ENCODE measurements at regions not wholly inside any gene's neighbourhood (a gene's known extent, or its start where the extent isn't known, plus 50 kb on each side); places are given as distances from the start of the nearest gene placed in this dataset.

DNA sequence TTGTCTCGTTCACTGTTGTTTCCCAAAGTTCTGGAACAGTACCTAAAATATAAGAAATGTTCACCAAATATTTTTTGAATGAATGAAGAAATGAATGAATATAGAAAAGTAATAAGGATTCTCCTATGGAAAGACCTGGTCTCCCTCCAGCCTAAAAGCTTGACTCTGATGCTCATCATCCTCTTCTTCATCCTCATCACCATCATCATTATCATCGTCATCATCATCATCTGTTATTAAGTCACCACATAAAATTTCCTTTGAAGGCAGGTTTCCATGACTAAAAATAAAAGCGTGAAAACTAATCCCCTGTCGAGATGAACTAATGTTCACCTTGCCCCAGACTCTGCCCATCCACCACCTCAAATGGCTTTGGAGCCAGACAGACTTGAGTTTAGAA, 181.4 kb upstream of the PRNP start:
- TF ChIP-seq, protein P1, sequence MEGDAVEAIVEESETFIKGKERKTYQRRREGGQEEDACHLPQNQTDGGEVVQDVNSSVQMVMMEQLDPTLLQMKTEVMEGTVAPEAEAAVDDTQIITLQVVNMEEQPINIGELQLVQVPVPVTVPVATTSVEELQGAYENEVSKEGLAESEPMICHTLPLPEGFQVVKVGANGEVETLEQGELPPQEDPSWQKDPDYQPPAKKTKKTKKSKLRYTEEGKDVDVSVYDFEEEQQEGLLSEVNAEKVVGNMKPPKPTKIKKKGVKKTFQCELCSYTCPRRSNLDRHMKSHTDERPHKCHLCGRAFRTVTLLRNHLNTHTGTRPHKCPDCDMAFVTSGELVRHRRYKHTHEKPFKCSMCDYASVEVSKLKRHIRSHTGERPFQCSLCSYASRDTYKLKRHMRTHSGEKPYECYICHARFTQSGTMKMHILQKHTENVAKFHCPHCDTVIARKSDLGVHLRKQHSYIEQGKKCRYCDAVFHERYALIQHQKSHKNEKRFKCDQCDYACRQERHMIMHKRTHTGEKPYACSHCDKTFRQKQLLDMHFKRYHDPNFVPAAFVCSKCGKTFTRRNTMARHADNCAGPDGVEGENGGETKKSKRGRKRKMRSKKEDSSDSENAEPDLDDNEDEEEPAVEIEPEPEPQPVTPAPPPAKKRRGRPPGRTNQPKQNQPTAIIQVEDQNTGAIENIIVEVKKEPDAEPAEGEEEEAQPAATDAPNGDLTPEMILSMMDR (IDR thresholded peaks at IDR 0.05; ENCODE audit: low read length), result no peak
- TF ChIP-seq EZH2 (IDR thresholded peaks at IDR 0.05; ENCODE audit: borderline replicate concordance, low read length), result no peak
